GM18508 (cell line): ENCODE measurements at regions not wholly inside any gene's neighbourhood (a gene's known extent, or its start where the extent isn't known, plus 50 kb on each side); places are given as distances from the start of the nearest gene placed in this dataset.
"Not testable (repeated sequence)": the region's sequence is repeated elsewhere in the genome, so short reads cannot be mapped to it uniquely, and the experiment has no call there.

ENCODE experiments used
- ATAC-seq: cut with Tn5 transposase; IDR thresholded peaks from one replicate; pipeline ENCODE4 v1.9.1; 2021; ENCODE audit warnings: moderate number of reproducible peaks; ENCODE audit not compliant: insufficient read depth, unreplicated experiment

GRCh38 chr4:65014078-65014477 is 604.8 kb upstream of the TECRL start:
- ATAC-seq = no peak

GRCh38 chr4:65007841-65008439 is 598.7 kb upstream of the TECRL start:
- no peak for ATAC-seq

GRCh38 chr4:64975177-64975576 is 565.9 kb upstream of the TECRL start:
- no peak for ATAC-seq

GRCh38 chr4:64969081-64969480 is 559.8 kb upstream of the TECRL start:
- no peak for ATAC-seq

- ATAC-seq = no peak
These were observed 558.0 kb upstream of the TECRL start for GRCh38 chr4:64967286-64967685.

- ATAC-seq = no peak
These were observed 551.3 kb upstream of the TECRL start for GRCh38 chr4:64960516-64960915.

- ATAC-seq = no peak
These were observed 531.4 kb upstream of the TECRL start for GRCh38 chr4:64940698-64941097.

- no peak for ATAC-seq
These were observed 526.3 kb upstream of the TECRL start for GRCh38 chr4:64935469-64936001.

- no peak for ATAC-seq
These were observed 502.6 kb upstream of the TECRL start for GRCh38 chr4:64911846-64912245.

GRCh38 chr4:64903986-64904385 is 494.7 kb upstream of the TECRL start:
- ATAC-seq = no peak

- ATAC-seq = no peak
These were observed 490.3 kb upstream of the TECRL start for GRCh38 chr4:64899563-64899962.

- ATAC-seq = not testable (repeated sequence)
These were observed 489.8 kb upstream of the TECRL start for GRCh38 chr4:64899030-64899429.

GRCh38 chr4:64897683-64898082 is 488.4 kb upstream of the TECRL start:
- ATAC-seq = no peak

GRCh38 chr4:64895031-64895430 is 485.8 kb upstream of the TECRL start:
- ATAC-seq = no peak

- ATAC-seq = no peak
These were observed 484.0 kb upstream of the TECRL start for GRCh38 chr4:64893205-64893604.

GRCh38 chr4:64889906-64890610 is 480.8 kb upstream of the TECRL start:
- ATAC-seq = no peak

- ATAC-seq = no peak
These were observed 474.0 kb upstream of the TECRL start for GRCh38 chr4:64883087-64883807.

- no peak for ATAC-seq
These were observed 473.2 kb upstream of the TECRL start for GRCh38 chr4:64882311-64883086.

- no peak for ATAC-seq
These were observed 471.3 kb upstream of the TECRL start for GRCh38 chr4:64880557-64880956.

- ATAC-seq = no peak
These were observed 466.8 kb upstream of the TECRL start for GRCh38 chr4:64876021-64876420.

- ATAC-seq = no peak
These were observed 461.3 kb upstream of the TECRL start for GRCh38 chr4:64870558-64870957.
